SK-N-MC (cell line): ENCODE measurements at regions not wholly inside any gene's neighbourhood (a gene's known extent, or its start where the extent isn't known, plus 50 kb on each side); places are given as distances from the start of the nearest gene placed in this dataset.

ENCODE experiments used
- DNase-seq: peaks from one replicate; pipeline ENCODE4 v3.0.0-alpha.2; 2011; ENCODE audit warnings: low read depth, low spot score
- H3K27ac ChIP-seq: fragments of 200-600 bp; sonication (generic); 2 replicates; pipeline ENCODE4 v1.5.1; 2016; ENCODE audit warnings: mixed run types
- H3K36me3 ChIP-seq: fragments of 200-600 bp; sonication (generic); 2 replicates; pipeline ENCODE4 v1.6.1; 2017; ENCODE audit warnings: antibody characterized with exemption, low read length, mixed read lengths; ENCODE audit not compliant: insufficient read depth
- H3K4me3 ChIP-seq: fragments of 200-600 bp; sonication (generic); 2 replicates; pipeline ENCODE4 v1.5.1; 2016
- H3K9ac ChIP-seq: fragments of 200-600 bp; sonication (generic); 2 replicates; pipeline ENCODE4 v1.8.0; 2017; ENCODE audit warnings: mixed run types, mixed read lengths; ENCODE audit not compliant: insufficient read length
- H3K9me3 ChIP-seq: fragments of 200-600 bp; sonication (generic); 2 replicates; pipeline ENCODE4 v1.6.1; 2017; ENCODE audit warnings: low read depth, mild to moderate bottlenecking, antibody characterized with exemption, low read length, moderate library complexity, mixed read lengths
- EZH2 ChIP-seq: fragments of 200-600 bp; sonication (generic); IDR thresholded peaks from one replicate; pipeline ENCODE4 v1.6.1; 2017; ENCODE audit warnings: antibody characterized with exemption
- FOXP2 ChIP-seq: optimal IDR thresholded peaks from 2 replicates; pipeline ENCODE3; 2011; ENCODE audit warnings: mild to moderate bottlenecking, moderate library complexity; ENCODE audit not compliant: insufficient read depth; ENCODE audit errors: extremely low read length, control extremely low read depth
- POLR2AphosphoS5 ChIP-seq: IDR thresholded peaks from 2 replicates; pipeline ENCODE4 v1.6.1; 2012; ENCODE audit warnings: mild to moderate bottlenecking, low read depth, low read length, borderline replicate concordance

- no peaks in the 10 kb centered on the region for H3K9me3 ChIP-seq
- TF ChIP-seq FOXP2 = no peak
- no peak for TF ChIP-seq EZH2
- TF ChIP-seq POLR2AphosphoS5 = no peak
- H3K27ac ChIP-seq = no peak overlapping the region
- no peak for DNase-seq
- no peaks in the 10 kb centered on the region for H3K36me3 ChIP-seq
- no peak overlapping the region for H3K4me3 ChIP-seq
- H3K9ac ChIP-seq = no peak overlapping the region
These were observed 189.3 kb downstream of the KCNA5 start for GRCh38 chr12:5232826-5233500.

GRCh38 chr12:5236022-5236640 lies 192.5 kb downstream of the KCNA5 start:
- no peak for DNase-seq
- H3K36me3 ChIP-seq = no peaks in the 10 kb centered on the region
- no peak overlapping the region for H3K9ac ChIP-seq
- TF ChIP-seq EZH2 = no peak
- no peak for TF ChIP-seq FOXP2
- TF ChIP-seq POLR2AphosphoS5 = no peak
- no peak overlapping the region for H3K27ac ChIP-seq
- no peaks in the 10 kb centered on the region for H3K9me3 ChIP-seq
- no peak overlapping the region for H3K4me3 ChIP-seq

DNA sequence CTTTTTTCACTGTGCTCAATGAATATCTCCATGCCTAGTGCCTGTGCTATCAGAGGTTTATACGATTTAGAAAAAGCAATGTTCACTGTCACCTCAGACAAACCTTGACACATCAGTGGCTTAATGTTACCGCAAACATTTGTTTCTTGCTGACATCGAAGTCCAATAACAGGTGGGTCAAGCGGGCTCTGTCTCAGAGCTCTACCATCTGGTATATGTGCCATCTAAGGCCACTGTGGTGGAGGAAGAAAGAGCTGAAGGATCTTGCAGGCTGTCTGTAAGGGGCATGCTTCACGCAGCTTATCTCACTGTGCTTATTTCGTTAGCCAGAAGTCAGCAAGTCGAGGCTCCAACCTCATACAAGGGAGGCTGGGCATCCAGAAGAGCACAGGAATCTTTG lies 189.5 kb upstream of the NTF3 start:
- TF ChIP-seq POLR2AphosphoS5 (no peak), FOXP2 (no peak)
- Histone ChIP-seq H3K27ac (no peak overlapping the region), H3K36me3 (no peaks in the 10 kb centered on the region), H3K9me3 (no peaks in the 10 kb centered on the region), H3K9ac (no peak overlapping the region), H3K4me3 (no peak overlapping the region)
- no peak for DNase-seq

DNA sequence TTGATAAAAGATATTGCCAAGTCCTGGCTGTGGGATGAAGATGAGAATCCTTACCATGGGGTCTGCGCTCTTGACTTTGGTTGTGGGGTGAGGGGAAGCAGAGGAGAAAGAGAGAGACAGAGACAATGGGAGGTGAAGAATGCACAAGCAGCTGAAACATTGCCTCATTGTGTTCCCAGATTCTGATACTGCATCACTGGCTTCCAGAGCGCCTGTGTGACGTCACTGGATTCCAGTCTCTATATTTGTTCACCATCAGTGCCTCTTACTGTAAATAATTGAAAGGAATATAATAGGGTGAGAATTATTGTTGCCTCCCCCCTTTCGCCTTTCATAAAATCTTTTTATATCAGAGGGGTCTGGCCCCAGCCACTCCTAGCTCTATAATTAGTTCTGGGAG lies 188.9 kb upstream of the NTF3 start:
- Histone ChIP-seq H3K9ac (no peak overlapping the region), H3K27ac (no peak overlapping the region), H3K9me3 (no peaks in the 10 kb centered on the region), H3K36me3 (no peaks in the 10 kb centered on the region), H3K4me3 (no peak overlapping the region)
- DNase-seq = no peak
- TF ChIP-seq POLR2AphosphoS5 = no peak
- no peak for TF ChIP-seq FOXP2
- TF ChIP-seq EZH2 = no peak

GRCh38 chr12:5244513-5244972 lies 187.4 kb upstream of the NTF3 start:
- Histone ChIP-seq H3K9me3 (no peaks in the 10 kb centered on the region), H3K27ac (no peak overlapping the region), H3K36me3 (no peaks in the 10 kb centered on the region), H3K4me3 (no peak overlapping the region), H3K9ac (no peak overlapping the region)
- DNase-seq = no peak
- no peak for TF ChIP-seq POLR2AphosphoS5
- no peak for TF ChIP-seq EZH2
- no peak for TF ChIP-seq FOXP2

GRCh38 chr12:5246196-5246595 lies 185.7 kb upstream of the NTF3 start:
- Histone ChIP-seq H3K9ac (no peak overlapping the region), H3K27ac (no peak overlapping the region), H3K36me3 (no peaks in the 10 kb centered on the region), H3K9me3 (no peaks in the 10 kb centered on the region), H3K4me3 (no peak overlapping the region)
- TF ChIP-seq FOXP2 (no peak), POLR2AphosphoS5 (no peak)
- DNase-seq = no peak

DNA sequence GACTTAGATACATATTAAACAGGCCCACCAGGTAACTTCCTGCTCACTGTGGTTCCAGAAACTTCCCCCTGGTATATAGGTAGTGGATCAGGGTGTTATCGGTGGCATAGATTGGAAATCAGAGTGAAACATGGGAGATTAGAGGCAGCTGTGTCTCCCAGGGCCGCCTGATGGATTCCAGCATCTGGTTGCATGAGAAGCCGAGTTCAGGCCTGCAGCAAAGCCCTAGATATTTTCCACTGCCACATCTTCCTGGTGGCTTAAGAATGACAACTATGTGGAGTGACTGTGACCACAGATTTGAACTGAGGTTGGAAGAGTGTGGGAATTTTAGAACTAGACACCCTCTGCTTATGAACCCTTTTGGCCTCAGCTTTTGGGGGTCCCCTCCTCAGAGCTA lies 184.8 kb upstream of the NTF3 start:
- DNase-seq = no peak
- Histone ChIP-seq H3K27ac (no peak overlapping the region), H3K4me3 (no peak overlapping the region), H3K9me3 (no peaks in the 10 kb centered on the region), H3K36me3 (no peaks in the 10 kb centered on the region), H3K9ac (no peak overlapping the region)
- TF ChIP-seq FOXP2 (no peak), EZH2 (no peak), POLR2AphosphoS5 (no peak)

DNA sequence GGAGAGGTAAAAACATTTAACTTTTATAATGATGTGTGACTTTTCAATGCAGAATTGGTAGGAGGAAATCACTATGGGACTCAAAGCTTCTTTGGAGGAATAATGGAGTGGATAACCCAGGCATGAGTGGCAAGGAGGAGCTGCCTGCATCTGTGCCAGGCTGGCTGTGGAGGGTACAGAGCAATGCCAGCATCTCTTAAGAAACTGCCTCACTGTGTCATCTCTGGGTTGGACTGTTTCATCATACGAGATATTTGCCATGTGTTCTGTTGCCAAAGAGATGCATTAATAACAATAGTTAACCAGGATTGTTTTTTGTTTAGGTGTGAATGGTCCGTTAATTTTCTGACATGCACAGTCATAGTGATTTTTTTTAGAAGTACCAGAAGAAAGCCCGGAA lies 183.7 kb upstream of the NTF3 start:
- TF ChIP-seq POLR2AphosphoS5 (no peak), FOXP2 (no peak), EZH2 (no peak)
- no peaks in the 10 kb centered on the region for H3K9me3 ChIP-seq
- H3K4me3 ChIP-seq = no peak overlapping the region
- no peaks in the 10 kb centered on the region for H3K36me3 ChIP-seq
- no peak overlapping the region for H3K27ac ChIP-seq
- no peak for DNase-seq
- no peak overlapping the region for H3K9ac ChIP-seq
